ENCODE measurements at regions not wholly inside any gene's neighbourhood (a gene's known extent, or its start where the extent isn't known, plus 50 kb on each side); places are given as distances from the start of the nearest gene placed in this dataset.

GRCh38 chr2:194176134-194176533, 1480.9 kb upstream of the SLC39A10 start:
- Histone ChIP-seq H3K4me3 (no peak overlapping the region), H3K9me3 (no peaks in the 10 kb centered on the region; the same call in 1 of the 3 replicates), H3K4me2 (no peak overlapping the region), H3K4me1 (no peaks in the 10 kb centered on the region), H3K27ac (no peak overlapping the region)
- ATAC-seq, result no peak
- ChIA-PET CTCF (no interaction called here), POLR2A (no interaction called here)
- TF ChIP-seq FOSB (CRISPR knock-in tag; IDR thresholded peaks at IDR 0.05) (no peak), CTCF (IDR thresholded peaks at IDR 0.05) (no peak), HOXA7 (CRISPR knock-in tag; IDR thresholded peaks at IDR 0.05) (no peak), USF2 (IDR thresholded peaks at IDR 0.05) (no peak), NR3C1 (IDR thresholded peaks at IDR 0.05) (no peak), KDM1A (IDR thresholded peaks at IDR 0.05; ENCODE audit: low read depth) (no peak), RNF2 (IDR thresholded peaks at IDR 0.05; ENCODE audit: borderline replicate concordance, low read depth) (no peak), RFX5 (IDR thresholded peaks at IDR 0.05) (no peak), CBX8 (IDR thresholded peaks at IDR 0.05) (no peak), EHMT2 (IDR thresholded peaks at IDR 0.05; ENCODE audit: low read depth) (no peak), CEBPB (IDR thresholded peaks at IDR 0.05) (no peak), CHD4 (IDR thresholded peaks at IDR 0.05; ENCODE audit: borderline replicate concordance) (no peak), POLR2AphosphoS2 (conservative IDR thresholded peaks at IDR 0.05; ENCODE audit: low read length) (no peak), JUNB (IDR thresholded peaks at IDR 0.05) (no peak)
- no peak for DNase-seq (ENCODE audit: low read depth in 1 of 2, low spot score in 1 of 2)
- 90% methylated on average over 2 of the region's 22 CpGs for WGBS (ENCODE audit: missing lambda C conversion rate)
- no peak for FAIRE-seq

- Histone ChIP-seq H3K4me3 (no peak overlapping the region), H3K4me1 (no peaks in the 10 kb centered on the region), H3K27ac (no peak overlapping the region), H3K9me3 (no peaks in the 10 kb centered on the region), H3K4me2 (no peak overlapping the region)
- ChIA-PET POLR2A (no interaction called here), CTCF (no interaction called here)
- ATAC-seq (peak in 1 of 2 experiments; percentile 63; a peak in 2 of 6 replicates), FAIRE-seq (no peak), DNase-seq (ENCODE audit: low read depth in 1 of 2, low spot score in 1 of 2) (peak in 1 of 2 experiments; percentile 38)
- TF ChIP-seq RAD21 (conservative IDR thresholded peaks at IDR 0.05 in 1 of 2, IDR thresholded peaks at IDR 0.05 in 1 of 2) (peak; percentile 18 to 37; a peak in 3 of 5 replicates), SMC3 (IDR thresholded peaks at IDR 0.05) (peak; percentile 38), CTCF (IDR thresholded peaks at IDR 0.05) (peak; percentile 20; the same call in 2 of the 3 replicates), BHLHE40 (IDR thresholded peaks at IDR 0.05; ENCODE audit: low read depth, low read length) (no peak)
- 36% methylated on average over 2 of the region's 2 CpGs for WGBS (ENCODE audit: missing lambda C conversion rate)
Observed at GRCh38 chr2:194166818-194167217, 1490.2 kb upstream of the SLC39A10 start.

- CTCF ChIA-PET, result no interaction called here
- no peak for FAIRE-seq
Observed at GRCh38 chr2:194155431-194155830, 1501.6 kb upstream of the SLC39A10 start.

More at GRCh38 chr2:194155431-194155830, 1501.6 kb upstream of the SLC39A10 start:
- Histone ChIP-seq H3K27ac (no peak overlapping the region), H3K4me1 (no peaks in the 10 kb centered on the region), H3K9me3 (no peaks in the 10 kb centered on the region), H3K4me2 (no peak overlapping the region), H3K4me3 (no peak overlapping the region)
- TF ChIP-seq GATA3 (IDR thresholded peaks at IDR 0.05; ENCODE audit: borderline replicate concordance) (no peak), USF2 (IDR thresholded peaks at IDR 0.05) (no peak), POLR2A (IDR thresholded peaks at IDR 0.05; ENCODE audit: low read length) (no peak), CHD2 (IDR thresholded peaks at IDR 0.05; ENCODE audit: low read length, partially characterized antibody) (no peak), ATOH8 (CRISPR knock-in tag; IDR thresholded peaks at IDR 0.05; ENCODE audit: low read depth) (no peak), SMC3 (IDR thresholded peaks at IDR 0.05) (no peak), FOXS1 (CRISPR knock-in tag; IDR thresholded peaks at IDR 0.05) (no peak), PBX3 (IDR thresholded peaks at IDR 0.05) (no peak), MYC (IDR thresholded peaks at IDR 0.05; ENCODE audit: borderline replicate concordance, low read length) (no peak), HEYL (CRISPR knock-in tag; IDR thresholded peaks at IDR 0.05) (no peak)
- POLR2A ChIA-PET, result no interaction called here
- no peak for ATAC-seq
- no peak for DNase-seq (ENCODE audit: low read depth in 1 of 2, low spot score in 1 of 2)
- WGBS (ENCODE audit: missing lambda C conversion rate), result 27% methylated on average over 4 of the region's 4 CpGs
